T-helper 1 cell treated with Interleukin-12 subunit alpha and Interleukin-12 subunit beta and Interleukin-4 antibody, amounts not matched to agents 30 μg/mL and 1 μg/mL, for 36 hours (primary cell): ENCODE measurements at regions not wholly inside any gene's neighbourhood (a gene's known extent, or its start where the extent isn't known, plus 50 kb on each side); places are given as distances from the start of the nearest gene placed in this dataset.

Source experiments
- H3K27ac Mint-ChIP-seq: one replicate; pipeline ENCODE4 v1.8.0; 2021; ENCODE audit warnings: mild to moderate bottlenecking, mixed read lengths
- H3K27me3 Mint-ChIP-seq: one replicate; pipeline ENCODE4 v1.8.0; 2021; ENCODE audit warnings: low read depth, mixed read lengths
- H3K36me3 Mint-ChIP-seq: one replicate; pipeline ENCODE4 v1.8.0; 2021; ENCODE audit warnings: low read depth, mixed read lengths
- H3K4me1 Mint-ChIP-seq: one replicate; pipeline ENCODE4 v1.8.0; 2021; ENCODE audit warnings: low read depth, mixed read lengths
- H3K4me3 Mint-ChIP-seq: one replicate; pipeline ENCODE4 v1.8.0; 2021; ENCODE audit warnings: mild to moderate bottlenecking, moderate library complexity, mixed read lengths
- H3K9me3 Mint-ChIP-seq: one replicate; pipeline ENCODE4 v1.8.0; 2021; ENCODE audit warnings: mixed read lengths

- Mint-ChIP-seq H3K4me1 (no peaks in the 10 kb centered on the region), H3K36me3 (no peaks in the 10 kb centered on the region), H3K27me3 (peaks cover 9% of the 10 kb centered on the region), H3K9me3 (peaks cover 16% of the 10 kb centered on the region), H3K27ac (no peak overlapping the region), H3K4me3 (no peak overlapping the region)
These were observed 602.5 kb downstream of the PTPRU start for GRCh38 chr1:29838738-29839320.

DNA sequence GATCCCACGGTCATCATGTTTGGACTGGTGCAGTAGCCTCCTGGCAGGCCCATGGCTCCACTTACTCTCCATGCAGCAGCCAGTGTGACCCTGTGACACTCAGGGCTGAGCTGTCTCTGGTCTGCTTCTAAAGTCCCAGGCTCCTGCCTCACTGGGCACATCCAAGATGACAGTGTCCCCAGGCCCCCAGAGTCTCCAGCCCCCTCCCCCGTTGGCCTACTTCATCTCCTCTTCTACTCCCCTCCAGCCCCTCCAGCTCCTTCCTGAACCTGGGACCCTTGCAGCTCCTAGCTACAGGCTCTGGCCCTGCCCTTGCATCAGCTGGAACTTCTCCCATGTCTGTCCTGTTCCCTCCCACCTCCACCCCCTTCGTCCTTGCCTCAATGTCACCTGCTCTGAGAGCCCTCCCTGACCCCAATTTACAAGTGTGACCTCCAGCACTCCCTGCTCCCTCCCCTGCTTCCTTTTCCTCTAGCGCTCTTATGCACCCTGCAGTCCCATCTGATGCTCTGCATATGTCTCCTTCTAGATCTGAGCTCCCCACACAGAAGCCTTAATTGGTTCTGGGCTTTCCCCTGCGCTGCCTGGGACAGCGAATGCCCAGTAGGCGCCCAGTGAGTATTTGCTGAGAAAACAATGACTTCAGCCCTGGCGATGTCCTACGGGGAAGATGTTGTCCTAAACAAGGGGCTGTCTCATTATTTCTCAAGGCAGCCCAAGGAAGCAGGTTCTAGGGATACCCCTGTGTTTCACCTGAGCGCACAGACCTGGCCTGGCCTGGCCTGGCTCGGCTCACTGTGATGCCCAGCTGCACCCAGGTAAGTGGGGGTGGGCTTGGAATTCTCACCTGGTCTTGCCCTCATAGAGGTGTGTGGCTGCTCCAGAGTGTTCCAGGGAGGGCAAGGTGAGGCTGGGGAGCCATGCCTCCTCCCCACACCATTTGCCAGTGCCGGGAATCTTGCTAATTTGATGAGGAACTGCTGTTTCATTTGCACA, 600.6 kb downstream of the PTPRU start:
- Mint-ChIP-seq H3K27ac (no peak overlapping the region), H3K4me3 (no peak overlapping the region), H3K36me3 (no peaks in the 10 kb centered on the region), H3K4me1 (no peaks in the 10 kb centered on the region), H3K9me3 (peaks cover 6% of the 10 kb centered on the region), H3K27me3 (peaks cover 9% of the 10 kb centered on the region)

- Mint-ChIP-seq H3K36me3 (no peaks in the 10 kb centered on the region), H3K4me3 (no peak overlapping the region), H3K4me1 (no peaks in the 10 kb centered on the region), H3K9me3 (no peaks in the 10 kb centered on the region), H3K27me3 (peaks cover 9% of the 10 kb centered on the region), H3K27ac (no peak overlapping the region)
These were observed 599.6 kb downstream of the PTPRU start for GRCh38 chr1:29835874-29836273.

- no peaks in the 10 kb centered on the region for H3K36me3 Mint-ChIP-seq
- no peak overlapping the region for H3K4me3 Mint-ChIP-seq
- H3K27ac Mint-ChIP-seq: no peak overlapping the region
- peaks cover 9% of the 10 kb centered on the region for H3K27me3 Mint-ChIP-seq
- no peaks in the 10 kb centered on the region for H3K4me1 Mint-ChIP-seq
- H3K9me3 Mint-ChIP-seq: no peaks in the 10 kb centered on the region
These were observed 599.1 kb downstream of the PTPRU start for GRCh38 chr1:29835406-29835805.

- Mint-ChIP-seq H3K4me1 (no peaks in the 10 kb centered on the region), H3K4me3 (no peak overlapping the region), H3K27me3 (peaks cover 7% of the 10 kb centered on the region), H3K36me3 (no peaks in the 10 kb centered on the region), H3K27ac (no peak overlapping the region), H3K9me3 (no peaks in the 10 kb centered on the region)
These were observed 597.3 kb downstream of the PTPRU start for GRCh38 chr1:29833581-29833980.

DNA sequence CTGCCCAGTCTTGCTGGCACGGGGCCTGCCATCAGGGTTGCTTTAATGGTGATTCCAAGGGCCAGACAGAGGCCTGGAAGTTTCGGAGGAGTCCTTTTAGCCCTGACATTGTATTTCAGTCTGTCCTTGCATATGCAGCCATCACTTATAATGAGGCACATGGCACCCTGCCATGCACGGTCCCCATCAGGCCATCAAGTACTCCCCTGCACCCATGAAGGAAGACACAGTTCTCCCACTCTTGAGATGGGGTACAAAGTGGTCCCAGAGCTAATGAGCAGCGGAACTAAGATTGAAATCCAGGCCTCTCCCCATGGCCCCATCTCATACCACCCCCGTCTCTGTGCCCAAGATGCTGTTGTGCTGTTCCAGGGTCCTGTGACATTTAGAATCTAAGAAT, 596.6 kb downstream of the PTPRU start:
- no peaks in the 10 kb centered on the region for H3K4me1 Mint-ChIP-seq
- H3K27me3 Mint-ChIP-seq: peaks cover 3% of the 10 kb centered on the region
- no peaks in the 10 kb centered on the region for H3K9me3 Mint-ChIP-seq
- H3K27ac Mint-ChIP-seq: no peak overlapping the region
- no peaks in the 10 kb centered on the region for H3K36me3 Mint-ChIP-seq
- no peak overlapping the region for H3K4me3 Mint-ChIP-seq

DNA sequence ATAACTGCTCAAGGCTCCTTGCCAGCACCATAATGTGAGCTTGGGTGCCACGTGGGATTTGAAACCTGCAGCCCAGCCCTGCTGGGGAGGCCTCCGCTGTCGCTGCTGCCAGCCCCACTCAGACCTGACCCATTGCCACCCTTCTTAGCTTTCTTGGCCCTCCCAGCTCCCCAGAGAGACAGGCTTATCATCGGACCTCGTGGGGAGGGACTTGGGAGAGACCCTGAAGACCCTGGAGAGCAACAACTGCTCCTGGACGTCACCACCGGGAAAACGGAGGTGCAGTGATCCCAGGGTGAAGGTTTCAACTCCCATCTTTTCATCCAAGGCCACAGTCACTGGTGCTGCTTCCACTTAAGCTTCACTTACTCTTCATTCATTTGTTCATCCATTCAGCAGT, 596.1 kb downstream of the PTPRU start:
- no peak overlapping the region for H3K27ac Mint-ChIP-seq
- H3K4me3 Mint-ChIP-seq: no peak overlapping the region
- H3K36me3 Mint-ChIP-seq: no peaks in the 10 kb centered on the region
- peaks cover 3% of the 10 kb centered on the region for H3K27me3 Mint-ChIP-seq
- H3K9me3 Mint-ChIP-seq: no peaks in the 10 kb centered on the region
- H3K4me1 Mint-ChIP-seq: no peaks in the 10 kb centered on the region

DNA sequence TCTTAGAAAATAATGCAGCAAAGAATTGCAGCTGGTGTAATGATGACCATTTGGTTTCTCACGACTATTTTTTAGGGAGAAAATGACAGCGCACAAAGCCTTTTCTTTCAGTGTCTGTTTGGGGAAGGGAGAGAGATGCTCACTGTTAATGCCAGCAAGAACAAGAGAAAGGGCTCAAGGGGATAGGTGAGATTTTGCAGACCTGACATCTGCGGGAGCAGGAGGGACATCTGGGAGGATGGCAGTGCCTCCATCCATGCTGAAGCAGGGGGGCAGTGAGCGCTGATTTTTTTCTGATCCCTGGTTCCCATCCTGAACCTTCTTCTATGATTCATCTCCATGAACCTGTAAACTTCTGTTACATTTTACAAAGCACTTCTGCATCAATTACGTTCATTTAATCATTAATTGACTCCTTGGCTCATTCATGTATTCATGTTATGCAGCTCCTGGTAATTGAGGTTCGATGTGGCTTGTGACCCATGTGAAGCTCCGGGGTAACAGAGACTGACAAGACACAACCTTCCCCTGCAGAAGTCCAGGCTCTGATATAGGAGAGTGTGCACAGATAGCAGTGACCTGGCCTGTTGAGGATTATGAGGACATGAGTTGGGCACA, 595.3 kb downstream of the PTPRU start:
- no peak overlapping the region for H3K4me3 Mint-ChIP-seq
- no peaks in the 10 kb centered on the region for H3K36me3 Mint-ChIP-seq
- H3K27me3 Mint-ChIP-seq: no peaks in the 10 kb centered on the region

DNA sequence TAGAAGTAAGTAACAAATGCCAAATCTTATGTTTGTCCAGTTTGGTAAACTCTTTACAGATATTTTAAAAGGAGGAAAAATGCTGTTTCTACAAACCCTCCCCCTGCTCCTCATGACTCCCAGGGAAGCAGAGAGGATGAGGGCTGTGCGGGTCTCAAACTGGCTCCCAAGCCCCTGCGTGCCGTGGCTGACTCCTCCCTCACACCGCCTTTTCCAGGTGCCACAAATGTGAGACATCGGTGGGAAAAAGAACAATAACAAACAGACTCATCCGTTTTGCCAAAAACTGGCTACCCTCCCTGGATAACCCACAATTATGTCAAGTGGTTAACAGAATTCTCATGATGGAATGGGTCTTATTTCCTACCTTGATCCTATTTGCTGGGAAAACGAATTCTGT, 594.6 kb downstream of the PTPRU start:
- H3K27ac Mint-ChIP-seq: no peak overlapping the region
- H3K4me1 Mint-ChIP-seq: no peaks in the 10 kb centered on the region
- H3K27me3 Mint-ChIP-seq: no peaks in the 10 kb centered on the region
- H3K4me3 Mint-ChIP-seq: no peak overlapping the region
- no peaks in the 10 kb centered on the region for H3K36me3 Mint-ChIP-seq
- H3K9me3 Mint-ChIP-seq: no peaks in the 10 kb centered on the region

More for the DNA sequence above, 595.3 kb downstream of the PTPRU start:
- no peaks in the 10 kb centered on the region for H3K4me1 Mint-ChIP-seq
- H3K27ac Mint-ChIP-seq: no peak overlapping the region
- no peaks in the 10 kb centered on the region for H3K9me3 Mint-ChIP-seq

DNA sequence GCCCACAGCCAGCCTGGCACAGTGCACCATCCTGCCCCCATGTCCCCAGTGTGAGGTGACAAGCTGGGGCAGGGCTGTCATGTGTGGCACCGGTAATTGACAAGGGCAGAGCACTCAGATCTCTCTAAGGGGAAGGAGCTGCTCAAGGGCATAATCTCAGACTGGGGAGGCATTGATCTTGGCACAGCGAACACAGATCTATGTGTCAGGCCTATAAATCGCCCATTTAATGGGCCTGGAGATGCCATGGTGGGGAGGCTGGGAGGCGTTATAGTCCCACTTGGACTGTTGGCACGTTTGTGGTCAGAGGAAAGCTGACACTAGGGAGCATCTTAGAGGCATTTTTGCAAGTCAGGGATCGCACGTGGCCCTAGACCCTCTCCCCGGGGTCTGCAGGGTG, 594.1 kb downstream of the PTPRU start:
- H3K36me3 Mint-ChIP-seq: no peaks in the 10 kb centered on the region
- no peaks in the 10 kb centered on the region for H3K4me1 Mint-ChIP-seq
- no peak overlapping the region for H3K27ac Mint-ChIP-seq
- no peaks in the 10 kb centered on the region for H3K27me3 Mint-ChIP-seq
- H3K4me3 Mint-ChIP-seq: no peak overlapping the region
- no peaks in the 10 kb centered on the region for H3K9me3 Mint-ChIP-seq

DNA sequence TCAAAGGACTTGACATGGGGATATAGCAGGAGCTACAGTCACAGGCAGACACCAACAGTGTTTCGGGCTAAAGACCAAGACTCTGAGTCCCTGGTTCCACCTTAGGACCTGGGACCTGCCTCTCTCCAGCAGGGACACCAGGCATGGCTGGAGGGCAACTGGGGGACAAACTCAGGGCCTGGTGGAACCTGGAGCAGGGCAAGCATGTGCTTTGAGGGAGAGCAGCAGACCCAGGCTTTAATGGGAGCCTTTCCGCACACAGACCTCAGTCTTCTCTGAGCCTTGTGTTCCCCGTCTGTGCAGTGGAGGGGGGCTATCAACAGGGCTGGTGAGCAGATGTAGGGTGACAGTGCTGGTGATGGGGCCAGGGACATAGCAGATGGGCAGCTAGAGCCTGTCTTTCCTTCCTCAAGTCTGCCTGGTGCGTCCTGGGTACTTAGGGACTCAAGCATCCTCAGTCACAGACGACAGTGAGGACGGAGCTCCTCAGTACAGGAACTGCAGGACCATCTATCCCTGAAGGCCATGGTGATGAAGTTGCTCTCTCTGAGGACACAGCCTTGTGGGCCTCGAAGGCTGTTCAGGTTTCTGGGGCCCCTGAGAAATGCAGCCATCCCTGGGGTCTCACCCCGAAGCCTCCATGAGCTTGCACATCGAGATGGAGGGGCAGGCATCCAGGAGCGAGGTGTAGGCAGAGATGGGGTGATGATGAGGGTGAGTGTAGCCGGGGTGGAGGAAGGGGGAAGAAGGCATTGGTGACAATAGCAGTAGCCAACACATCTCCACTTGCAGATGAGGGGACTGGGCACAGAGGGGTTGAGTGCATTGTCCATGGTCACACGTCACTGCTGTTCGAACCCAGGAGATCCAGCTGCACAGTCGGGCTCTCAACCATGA, 593.4 kb downstream of the PTPRU start:
- Mint-ChIP-seq H3K4me1 (no peaks in the 10 kb centered on the region), H3K27me3 (no peaks in the 10 kb centered on the region), H3K36me3 (no peaks in the 10 kb centered on the region), H3K27ac (no peak overlapping the region), H3K4me3 (no peak overlapping the region), H3K9me3 (no peaks in the 10 kb centered on the region)

GRCh38 chr1:29828526-29829447, 592.5 kb downstream of the PTPRU start:
- H3K27me3 Mint-ChIP-seq: peaks cover under 1% of the 10 kb centered on the region
- no peaks in the 10 kb centered on the region for H3K9me3 Mint-ChIP-seq
- no peaks in the 10 kb centered on the region for H3K4me1 Mint-ChIP-seq
- no peak overlapping the region for H3K4me3 Mint-ChIP-seq
- no peak overlapping the region for H3K27ac Mint-ChIP-seq
- no peaks in the 10 kb centered on the region for H3K36me3 Mint-ChIP-seq

- Mint-ChIP-seq H3K4me1 (no peaks in the 10 kb centered on the region), H3K27ac (no peak overlapping the region), H3K27me3 (peaks cover 3% of the 10 kb centered on the region), H3K36me3 (no peaks in the 10 kb centered on the region), H3K4me3 (no peak overlapping the region), H3K9me3 (no peaks in the 10 kb centered on the region)
These were observed 591.6 kb downstream of the PTPRU start for GRCh38 chr1:29827801-29828525.
